ENCODE measurements at regions not wholly inside any gene's neighbourhood (a gene's known extent, or its start where the extent isn't known, plus 50 kb on each side); places are given as distances from the start of the nearest gene placed in this dataset.
A peak's percentile ranks its signal among the peaks of the same experiment; 100 is the strongest.
"Not testable (repeated sequence)": the region's sequence is repeated elsewhere in the genome, so short reads cannot be mapped to it uniquely, and the experiment has no call there.

DNA sequence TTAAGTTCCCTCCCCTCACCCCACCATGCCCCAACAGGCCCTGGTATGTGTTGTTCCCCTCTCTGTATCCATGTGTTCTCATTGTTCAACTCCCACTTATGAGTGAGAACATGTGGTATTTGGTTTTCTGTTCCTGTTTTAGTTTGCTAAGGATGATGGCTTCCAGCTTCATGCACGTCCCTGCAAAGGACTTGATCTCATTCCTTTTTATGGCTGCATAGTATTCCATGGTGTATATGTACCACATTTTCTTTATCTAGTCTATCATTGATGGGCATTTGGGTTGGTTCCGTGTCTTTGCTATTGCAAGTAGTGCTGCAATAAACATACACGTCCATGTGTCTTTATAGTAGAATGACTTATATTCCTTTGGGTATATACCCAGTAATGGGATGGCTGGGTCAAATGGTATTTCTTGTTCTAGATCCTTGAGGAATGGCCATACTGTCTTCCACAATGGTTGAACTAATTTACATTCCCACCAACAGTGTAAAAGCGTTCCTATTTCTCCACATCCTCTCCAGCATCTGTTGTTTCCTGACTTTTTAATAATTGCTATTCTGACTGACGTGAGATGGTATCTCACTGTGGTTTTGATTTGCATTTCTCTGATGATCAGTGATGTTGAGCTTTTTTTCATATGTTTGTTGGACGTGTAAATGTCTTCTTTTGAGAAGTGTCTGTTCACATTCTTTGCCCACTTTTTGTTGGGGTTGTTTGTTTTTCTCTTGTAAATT is 93.8 kb upstream of the TMEM17 start:
- CTCF ChIA-PET; H3K4me2 ChIP-seq; H3K36me3 ChIP-seq (replicated peaks in 1 of 2; ENCODE audit: control insufficient read depth in 1 of 2, insufficient read depth in 2 of 2, low read length in 1 of 2); DNase-seq; H2AFZ ChIP-seq (ENCODE audit: low read depth); H3K79me2 ChIP-seq (ENCODE audit: insufficient read depth); POLR2A ChIA-PET; H3K27me3 ChIP-seq (ENCODE audit: insufficient read depth); H3K9me2 ChIP-seq; H3K4me3 ChIP-seq (ENCODE audit: low read depth in 2 of 2, low read length in 1 of 2); H4K20me1 ChIP-seq (ENCODE audit: insufficient read depth); H3K9me3 ChIP-seq; H3K27ac ChIP-seq (ENCODE audit: low read depth in 2 of 2, low read length in 1 of 2); H3K9ac ChIP-seq: not testable (repeated sequence)
- 98% methylated on average over 6 of the region's 6 CpGs for WGBS (ENCODE audit: low lambda C conversion rate)
- peaks cover 35% of the 10 kb centered on the region for H3F3A ChIP-seq (replicated peaks; ENCODE audit: insufficient read depth)
- peaks cover 12 to 19% of the 10 kb centered on the region in 2 experiments; a peak in 3 of 4 replicates for H3K4me1 ChIP-seq (ENCODE audit: control insufficient read depth in 1 of 2, insufficient read depth in 2 of 2, low read depth in 1 of 2, low read length in 1 of 2)

- Histone ChIP-seq H2AFZ (ENCODE audit: low read depth) (no peak overlapping the region), H3K27ac (ENCODE audit: low read depth in 2 of 2, low read length in 1 of 2) (peak overlapping the region; percentile 93 to 95)
- POLR2A ChIA-PET: no interaction called here
Measured at GRCh38 chr2:62597323-62597722, 91.3 kb upstream of the TMEM17 start.

More at GRCh38 chr2:62597323-62597722, 91.3 kb upstream of the TMEM17 start:
- H3K4me3 ChIP-seq (ENCODE audit: low read depth in 2 of 2, low read length in 1 of 2): no peak overlapping the region
- TF ChIP-seq TCF12 (IDR thresholded peaks at IDR 0.05): peak; percentile 91
- peak; percentile 73 for TF ChIP-seq FOXM1 (IDR thresholded peaks at IDR 0.05; ENCODE audit: low read depth)
- TF ChIP-seq FOSL2 (IDR thresholded peaks at IDR 0.05; ENCODE audit: borderline replicate concordance, low read depth): peak; percentile 22; the same call in 1 of the 2 replicates
- peak; percentile 81 for TF ChIP-seq POLR2AphosphoS5 (IDR thresholded peaks at IDR 0.05; ENCODE audit: low read depth, low read length)
- TF ChIP-seq EP300 (IDR thresholded peaks at IDR 0.05; ENCODE audit: borderline replicate concordance in 1 of 2, low read depth in 1 of 2, low read length in 1 of 2): peak; percentile 24 to 78; a peak in 1 of 4 replicates
- no peak; the same call in 1 of the 2 replicates for TF ChIP-seq TAF1 (IDR thresholded peaks at IDR 0.05; ENCODE audit: borderline replicate concordance, low read depth, low read length)
- TF ChIP-seq NFIC (IDR thresholded peaks at IDR 0.05; ENCODE audit: borderline replicate concordance): peak; percentile 65; the same call in 1 of the 2 replicates
- no peak for TF ChIP-seq CTCF (IDR thresholded peaks at IDR 0.05)
- TF ChIP-seq PBX3 (IDR thresholded peaks at IDR 0.05): peak; percentile 72
- 0 out of 2 replicates have a peak, but pooled peaks have one; percentile 26 for TF ChIP-seq YY1 (IDR thresholded peaks at IDR 0.05; ENCODE audit: low read depth)
- no peak for TF ChIP-seq GATA2 (CRISPR knock-in tag; IDR thresholded peaks at IDR 0.05)
- no peak for TF ChIP-seq RXRA (IDR thresholded peaks at IDR 0.05; ENCODE audit: borderline replicate concordance, low read depth)
- TF ChIP-seq TEAD4 (IDR thresholded peaks at IDR 0.05; ENCODE audit: borderline replicate concordance, insufficient read depth): 0 out of 2 replicates have a peak, but pooled peaks have one; percentile 41
- TF ChIP-seq ELF1 (IDR thresholded peaks at IDR 0.05): no peak
- peak; percentile 18; the same call in 1 of the 2 replicates for TF ChIP-seq JUND (IDR thresholded peaks at IDR 0.05)
- H3K27me3 ChIP-seq (ENCODE audit: insufficient read depth): no peaks in the 10 kb centered on the region
- 0 out of 2 replicates have a peak overlapping the region, but pooled peaks have one; percentile 2 for H3K4me2 ChIP-seq
- peaks cover 12 to 19% of the 10 kb centered on the region in 2 experiments; a peak in 3 of 4 replicates for H3K4me1 ChIP-seq (ENCODE audit: control insufficient read depth in 1 of 2, insufficient read depth in 2 of 2, low read depth in 1 of 2, low read length in 1 of 2)
- DNase-seq: no peak
- H3K9ac ChIP-seq: no peak overlapping the region; the same call in 1 of the 2 replicates
- H4K20me1 ChIP-seq (ENCODE audit: insufficient read depth): no peaks in the 10 kb centered on the region
- CTCF ChIA-PET: interaction anchor here (1.8 kb wide), 1 partner anchor 178 kb away, joined by 9 read pairs; no protein-coding TSS in a partner anchor
- peaks cover 35% of the 10 kb centered on the region for H3F3A ChIP-seq (replicated peaks; ENCODE audit: insufficient read depth)
- no peaks in the 10 kb centered on the region for H3K9me3 ChIP-seq
- no peaks in the 10 kb centered on the region for H3K36me3 ChIP-seq (replicated peaks in 1 of 2; ENCODE audit: control insufficient read depth in 1 of 2, insufficient read depth in 2 of 2, low read length in 1 of 2)
- no peaks in the 10 kb centered on the region for H3K9me2 ChIP-seq
- H3K79me2 ChIP-seq (ENCODE audit: insufficient read depth): no peaks in the 10 kb centered on the region
- 56% methylated on average over 3 of the region's 3 CpGs for whole genome bisulfite sequencing (ENCODE audit: low lambda C conversion rate)

All from SK-N-SH (cell line).